Spinal cord (tissue), 9 donors: ENCODE measurements at regions not wholly inside any gene's neighbourhood (a gene's known extent, or its start where the extent isn't known, plus 50 kb on each side); places are given as distances from the start of the nearest gene placed in this dataset.

Source experiments
- DNase-seq, 6 donors: peaks; one replicate each; pipeline versions ENCODE4 v3.0.0 to v3.0.0-alpha.2; 2013 to 2015; ENCODE audit warnings: low spot score in 6 of 6, low read depth in 4 of 6
- H3K27ac ChIP-seq: one replicate; pipeline ENCODE4 v1.5.1; 2013; ENCODE audit warnings: low read depth, low read length, control low read depth
- H3K27me3 ChIP-seq: one replicate; pipeline ENCODE4 v1.6.1; 2013; ENCODE audit warnings: low read length; ENCODE audit not compliant: control insufficient read depth, insufficient read depth
- H3K36me3 ChIP-seq: one replicate; pipeline ENCODE4 v1.6.1; 2013; ENCODE audit warnings: low read length; ENCODE audit not compliant: control insufficient read depth, insufficient read depth
- H3K4me1 ChIP-seq: one replicate; pipeline ENCODE4 v1.6.1; 2013; ENCODE audit warnings: low read length; ENCODE audit not compliant: control insufficient read depth, insufficient read depth
- H3K4me3 ChIP-seq: one replicate; pipeline ENCODE4 v1.5.1; 2013; ENCODE audit warnings: low read depth, low read length, control low read depth
- H3K9me3 ChIP-seq: one replicate; pipeline ENCODE4 v1.6.1; 2013; ENCODE audit warnings: low read length; ENCODE audit not compliant: control insufficient read depth, insufficient read depth
- WGBS: methylation state at CpG from one replicate; pipeline ENCODE4 v1.1.5; 2013; ENCODE audit warnings: missing lambda C conversion rate; ENCODE audit not compliant: insufficient coverage; 5-methylcytosine and 5-hydroxymethylcytosine counted together
- donor health status: healthy.

- peaks cover 4% of the 10 kb centered on the region for H3K4me1 ChIP-seq
- H3K4me3 ChIP-seq, result no peak overlapping the region
- H3K9me3 ChIP-seq, result no peaks in the 10 kb centered on the region
- no peaks in the 10 kb centered on the region for H3K36me3 ChIP-seq
- DNase-seq, result peak in 1 of 6 donors; percentile 64
- WGBS, result 81% methylated on average over 6 of the region's 11 CpGs
- H3K27ac ChIP-seq, result no peak overlapping the region
- H3K27me3 ChIP-seq, result no peaks in the 10 kb centered on the region
Measured at GRCh38 chr6:134675110-134676054, 274.5 kb downstream of the ALDH8A1 start.

DNA sequence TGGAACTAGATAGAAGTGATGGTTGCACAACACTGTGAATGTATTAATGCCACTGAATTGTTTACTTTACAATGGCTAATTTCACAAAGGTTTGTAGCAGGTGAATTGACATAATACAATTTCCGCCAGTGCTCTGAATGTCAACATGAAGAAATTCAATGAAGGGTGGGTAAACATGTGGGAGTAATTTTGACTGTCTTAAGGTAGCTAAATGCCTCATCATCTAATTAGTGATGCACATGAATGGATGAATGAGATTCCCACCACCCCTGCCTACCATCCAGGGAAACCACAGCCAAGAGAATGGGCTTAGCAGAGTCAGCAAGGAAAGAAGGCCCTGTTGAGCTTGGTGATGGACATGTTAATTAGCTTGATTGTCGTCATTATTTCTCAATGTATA is 275.3 kb downstream of the ALDH8A1 start:
- 100% methylated on average over 1 of the region's 2 CpGs for WGBS
- H3K4me3 ChIP-seq, result no peak overlapping the region
- H3K27me3 ChIP-seq, result no peaks in the 10 kb centered on the region
- H3K4me1 ChIP-seq, result peaks cover 4% of the 10 kb centered on the region
- no peak for DNase-seq
- no peak overlapping the region for H3K27ac ChIP-seq
- H3K36me3 ChIP-seq, result no peaks in the 10 kb centered on the region
- H3K9me3 ChIP-seq, result no peaks in the 10 kb centered on the region

- no peak for DNase-seq
- H3K27ac ChIP-seq, result no peak overlapping the region
- H3K27me3 ChIP-seq, result no peaks in the 10 kb centered on the region
- no peaks in the 10 kb centered on the region for H3K36me3 ChIP-seq
- H3K4me3 ChIP-seq, result no peak overlapping the region
- no peaks in the 10 kb centered on the region for H3K9me3 ChIP-seq
- no peaks in the 10 kb centered on the region for H3K4me1 ChIP-seq
Measured at GRCh38 chr6:134669485-134669884, 280.4 kb downstream of the ALDH8A1 start.

DNA sequence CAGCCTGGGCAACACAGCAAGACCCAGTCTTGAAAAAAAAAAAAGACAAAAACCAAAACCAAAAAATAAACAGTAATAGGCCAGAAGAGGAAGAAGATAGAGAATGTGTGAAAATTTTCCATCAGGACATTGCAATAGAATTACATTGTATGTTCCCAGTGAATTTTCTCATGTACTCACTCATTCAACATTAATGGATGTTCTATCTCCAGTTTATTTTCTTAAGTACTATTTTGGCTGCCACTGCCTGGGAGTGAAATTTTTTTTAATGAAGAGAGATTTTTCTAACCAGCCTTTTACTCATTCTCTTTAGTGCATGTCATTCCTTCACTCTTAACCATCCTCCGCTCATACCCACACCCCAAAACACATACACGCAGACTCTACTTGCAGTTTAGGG is 282.8 kb downstream of the ALDH8A1 start:
- no peaks in the 10 kb centered on the region for H3K27me3 ChIP-seq
- H3K36me3 ChIP-seq, result no peaks in the 10 kb centered on the region
- no peak for DNase-seq
- no peak overlapping the region for H3K27ac ChIP-seq
- no CpG with 5 or more reads among the region's 2 CpGs for WGBS
- H3K4me3 ChIP-seq, result no peak overlapping the region
- H3K9me3 ChIP-seq, result no peaks in the 10 kb centered on the region
- no peaks in the 10 kb centered on the region for H3K4me1 ChIP-seq

GRCh38 chr6:134666125-134666524 is 283.8 kb downstream of the ALDH8A1 start:
- DNase-seq, result no peak
- Histone ChIP-seq H3K27ac (no peak overlapping the region), H3K36me3 (no peaks in the 10 kb centered on the region), H3K4me3 (no peak overlapping the region), H3K27me3 (no peaks in the 10 kb centered on the region), H3K9me3 (no peaks in the 10 kb centered on the region), H3K4me1 (no peaks in the 10 kb centered on the region)
- WGBS, result no CpG with 5 or more reads among the region's 2 CpGs

- Histone ChIP-seq H3K4me1 (no peaks in the 10 kb centered on the region), H3K36me3 (no peaks in the 10 kb centered on the region), H3K9me3 (no peaks in the 10 kb centered on the region), H3K27me3 (no peaks in the 10 kb centered on the region), H3K27ac (no peak overlapping the region), H3K4me3 (no peak overlapping the region)
- WGBS, result 97% methylated on average over 6 of the region's 10 CpGs
- no peak for DNase-seq
Measured at GRCh38 chr6:134665029-134665723, 284.7 kb downstream of the ALDH8A1 start.

DNA sequence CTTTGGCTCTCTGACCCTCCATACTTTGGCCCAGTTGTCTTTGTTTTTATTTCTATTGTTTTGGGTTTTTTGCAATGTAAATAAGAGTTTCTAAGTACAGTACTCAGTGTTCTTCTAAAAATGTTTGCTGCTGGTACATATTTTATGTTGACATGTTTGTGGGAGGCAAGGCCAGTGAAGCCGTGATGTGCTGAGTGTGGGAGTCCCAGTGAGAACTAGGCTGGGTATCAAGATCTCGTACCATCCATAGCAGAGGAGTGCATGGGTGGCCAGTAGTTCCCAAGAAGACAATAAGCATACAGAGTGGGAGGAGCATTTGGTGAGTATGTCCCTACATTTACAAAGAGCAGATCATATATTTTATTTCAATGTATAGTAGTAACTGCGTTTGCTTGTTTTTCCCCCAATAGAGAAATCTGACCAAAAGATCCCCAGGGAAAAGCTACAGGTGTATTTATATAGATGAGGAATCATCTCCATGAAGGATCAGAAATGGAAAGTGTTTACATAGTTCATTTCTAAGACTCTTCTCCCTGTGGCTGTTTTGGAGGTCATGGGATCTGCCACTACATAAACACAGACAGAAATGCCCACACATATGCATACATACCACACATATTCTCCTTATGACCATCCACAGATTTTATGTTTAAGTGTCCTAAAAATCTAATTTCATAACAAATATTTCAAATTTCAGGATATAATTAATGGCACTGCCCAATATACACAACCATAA is 285.9 kb downstream of the ALDH8A1 start:
- Histone ChIP-seq H3K4me1 (no peaks in the 10 kb centered on the region), H3K9me3 (no peaks in the 10 kb centered on the region), H3K4me3 (no peak overlapping the region), H3K27me3 (no peaks in the 10 kb centered on the region), H3K36me3 (no peaks in the 10 kb centered on the region), H3K27ac (no peak overlapping the region)
- no peak for DNase-seq
- WGBS, result 86% methylated on average over 1 of the region's 3 CpGs

- Histone ChIP-seq H3K27ac (no peak overlapping the region), H3K4me3 (no peak overlapping the region), H3K36me3 (no peaks in the 10 kb centered on the region), H3K4me1 (no peaks in the 10 kb centered on the region), H3K9me3 (no peaks in the 10 kb centered on the region), H3K27me3 (no peaks in the 10 kb centered on the region)
- WGBS, result 100% methylated on average over 1 of the region's 4 CpGs
- no peak for DNase-seq
Measured at GRCh38 chr6:134663356-134663755, 286.5 kb downstream of the ALDH8A1 start.

DNA sequence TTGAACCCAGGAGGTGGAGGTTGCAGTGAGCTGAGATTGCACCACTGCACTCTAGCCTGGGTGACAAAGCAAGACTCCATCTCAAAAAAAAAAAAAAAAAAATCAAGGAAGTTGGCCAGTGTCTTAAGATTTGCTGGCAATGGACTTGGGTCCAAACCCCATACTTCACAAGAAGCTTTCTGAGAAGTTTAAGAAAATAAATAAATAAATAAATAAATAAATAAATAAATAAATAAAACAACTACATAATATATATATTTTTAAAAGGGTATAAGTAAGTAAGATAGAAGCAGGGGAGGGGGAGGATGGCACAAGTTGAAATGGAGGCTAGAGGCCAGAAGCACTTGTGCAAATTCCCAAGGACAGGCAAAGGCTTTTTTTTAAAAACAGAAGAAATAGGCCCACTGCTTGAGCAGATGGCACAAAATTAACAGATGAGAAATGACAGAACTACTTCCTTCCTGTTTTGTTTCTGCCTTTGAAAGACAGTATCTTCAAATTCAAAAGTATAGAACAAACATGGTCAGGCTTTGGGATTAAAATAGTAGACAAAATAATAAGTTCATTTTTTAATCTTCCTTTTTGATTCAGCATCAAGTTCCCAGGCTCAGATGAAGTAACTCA is 287.7 kb downstream of the ALDH8A1 start:
- Histone ChIP-seq H3K27ac (no peak overlapping the region), H3K4me1 (no peaks in the 10 kb centered on the region), H3K36me3 (no peaks in the 10 kb centered on the region), H3K9me3 (no peaks in the 10 kb centered on the region), H3K27me3 (no peaks in the 10 kb centered on the region), H3K4me3 (no peak overlapping the region)
- DNase-seq, result no peak
